Cardiac fibroblast (primary cell): ENCODE measurements at regions not wholly inside any gene's neighbourhood (a gene's known extent, or its start where the extent isn't known, plus 50 kb on each side); places are given as distances from the start of the nearest gene placed in this dataset.

Experiments used
- DNase-seq, 2 donors: peaks; one replicate each; pipeline versions ENCODE4 v3.0.0 to v3.0.0-alpha.2; 2010; ENCODE audit warnings: low read depth in 2 of 2
- H3K4me3 ChIP-seq, 2 donors: replicated peaks in 1 of 2; 1 replicate in 1 of 2; 2 replicates in 1 of 2; pipeline ENCODE4 v1.5.1; 2011; ENCODE audit warnings: low read depth in 2 of 2, low read length in 2 of 2, mild to moderate bottlenecking in 2 of 2, moderate library complexity in 1 of 2
- CTCF ChIP-seq: IDR thresholded peaks from one replicate; pipeline ENCODE4 v1.5.1; 2011; ENCODE audit warnings: low read depth, mild to moderate bottlenecking, low read length, inconsistent platforms

GRCh38 chr6:12648171-12648570 lies 68.4 kb upstream of the PHACTR1 start:
- no peak for TF ChIP-seq CTCF
- DNase-seq, result peak in 1 of 2 donors; percentile 12
- no peak overlapping the region for H3K4me3 ChIP-seq

- H3K4me3 ChIP-seq, result no peak overlapping the region
- DNase-seq, result no peak
- TF ChIP-seq CTCF, result no peak
Observed at GRCh38 chr6:12649325-12649724, 67.2 kb upstream of the PHACTR1 start.

- H3K4me3 ChIP-seq, result no peak overlapping the region
- no peak for DNase-seq
- TF ChIP-seq CTCF, result no peak
Observed at GRCh38 chr6:12653486-12653885, 63.1 kb upstream of the PHACTR1 start.

GRCh38 chr6:12654107-12654506 lies 62.5 kb upstream of the PHACTR1 start:
- no peak for TF ChIP-seq CTCF
- H3K4me3 ChIP-seq, result no peak overlapping the region
- no peak for DNase-seq

GRCh38 chr6:12654514-12654913 lies 62.1 kb upstream of the PHACTR1 start:
- no peak for TF ChIP-seq CTCF
- DNase-seq, result no peak
- no peak overlapping the region for H3K4me3 ChIP-seq

GRCh38 chr6:12656906-12657305 lies 59.7 kb upstream of the PHACTR1 start:
- no peak overlapping the region for H3K4me3 ChIP-seq
- no peak for TF ChIP-seq CTCF
- DNase-seq, result no peak

GRCh38 chr6:12657884-12658283 lies 58.7 kb upstream of the PHACTR1 start:
- H3K4me3 ChIP-seq, result no peak overlapping the region
- TF ChIP-seq CTCF, result no peak

More at GRCh38 chr6:12657884-12658283, 58.7 kb upstream of the PHACTR1 start:
- no peak for DNase-seq
